H1 (cell line): ENCODE measurements at regions not wholly inside any gene's neighbourhood (a gene's known extent, or its start where the extent isn't known, plus 50 kb on each side); places are given as distances from the start of the nearest gene placed in this dataset.

Experiments used
- CTCF ChIA-PET: fragments of 300-600 bp; sonication (Branson Sonifier 250); formaldehyde crosslinking; loops from one replicate; lab custom pipeline; 2021; ENCODE audit not compliant: partially characterized antibody; lab: Charles Lee
- POLR2A ChIA-PET: fragments of 300-600 bp; sonication (Branson Sonifier 250); formaldehyde crosslinking; loops from one replicate; lab custom pipeline; 2021; ENCODE audit warnings: inconsistent platforms; ENCODE audit not compliant: partially characterized antibody; lab: Charles Lee
- DNase-seq, 2 experiments: peaks; one replicate each; pipeline versions ENCODE4 v3.0.0 to v3.0.0-alpha.2; 2010 to 2022; ENCODE audit warnings: low spot score in 2 of 2, low read depth in 1 of 2, mixed read lengths in 1 of 2
- FAIRE-seq: peaks from 2 replicates; lab custom pipeline; 2011; peaks lifted over from hg19 to GRCh38; lab: Jason Lieb, UNC
- H2AFZ ChIP-seq: 2 replicates; pipeline ENCODE4 v1.8.1; 2012; ENCODE audit warnings: low read length, inconsistent platforms
- H2AK5ac ChIP-seq: 2 replicates; pipeline ENCODE4 v1.6.1; 2013; ENCODE audit warnings: low read depth, low read length
- H2BK120ac ChIP-seq: replicated peaks from 2 replicates; pipeline ENCODE3; 2013; ENCODE audit warnings: low read depth, low read length, inconsistent platforms
- H2BK12ac ChIP-seq: 2 replicates; pipeline ENCODE4 v1.6.1; 2013; ENCODE audit warnings: low read depth, low read length
- H2BK15ac ChIP-seq: 2 replicates; pipeline ENCODE4 v1.6.1; 2013; ENCODE audit warnings: low read length
- H2BK20ac ChIP-seq: 2 replicates; pipeline ENCODE4 v1.6.1; 2013; ENCODE audit warnings: low read length
- H2BK5ac ChIP-seq: 2 replicates; pipeline ENCODE4 v1.6.1; 2013; ENCODE audit warnings: low read depth, low read length
- H3K14ac ChIP-seq: 2 replicates; pipeline ENCODE4 v1.6.1; 2013; ENCODE audit warnings: inconsistent platforms; ENCODE audit not compliant: insufficient read length
- H3K18ac ChIP-seq: 2 replicates; pipeline ENCODE4 v1.6.1; 2013; ENCODE audit warnings: low read length; ENCODE audit errors: extremely low read depth
- H3K23ac ChIP-seq: 2 replicates; pipeline ENCODE4 v1.6.1; 2013; ENCODE audit warnings: inconsistent platforms; ENCODE audit not compliant: insufficient read length
- H3K23me2 ChIP-seq: 2 replicates; pipeline ENCODE4 v1.6.1; 2013; ENCODE audit warnings: low read depth, low read length
- H3K27ac ChIP-seq: 2 replicates; pipeline ENCODE4 v1.6.1; 2011; ENCODE audit warnings: low read depth, low read length, inconsistent platforms
- H3K27me3 ChIP-seq, 4 experiments: replicated peaks in 1 of 4; 1 replicate in 1 of 4; 2 replicates in 3 of 4; pipeline versions ENCODE4 v1.6.1 to v1.8.1; 2011 to 2013; ENCODE audit warnings: low read length in 3 of 4, mild to moderate bottlenecking in 3 of 4, inconsistent platforms in 2 of 4, mixed read lengths in 2 of 4, moderate library complexity in 1 of 4; ENCODE audit not compliant: control insufficient read depth in 3 of 4, insufficient read depth in 3 of 4; ENCODE audit errors: extremely low read depth in 1 of 4
- H3K36me3 ChIP-seq, 4 experiments: 2 replicates each; pipeline versions ENCODE4 v1.6.1 to v1.8.1; 2011 to 2013; ENCODE audit warnings: mild to moderate bottlenecking in 4 of 4, low read length in 3 of 4, moderate library complexity in 2 of 4, control low read depth in 1 of 4, inconsistent platforms in 1 of 4; ENCODE audit not compliant: insufficient read depth in 4 of 4, control insufficient read depth in 2 of 4
- H3K4ac ChIP-seq: replicated peaks from 2 replicates; pipeline ENCODE3; 2013; ENCODE audit warnings: low read length, low read depth, mixed read lengths, inconsistent platforms; ENCODE audit not compliant: insufficient read length
- H3K4me1 ChIP-seq, 4 experiments: replicated peaks in 1 of 4; 1 replicate in 1 of 4; 2 replicates in 3 of 4; pipeline versions ENCODE4 v1.6.1 to v1.8.1; 2011 to 2013; ENCODE audit warnings: low read length in 3 of 4, inconsistent platforms in 2 of 4, mixed read lengths in 1 of 4; ENCODE audit not compliant: insufficient read depth in 4 of 4, control insufficient read depth in 3 of 4
- H3K4me2 ChIP-seq, 2 experiments: 2 replicates each; pipeline versions ENCODE4 v1.6.1 to v1.8.1; 2011 to 2013; ENCODE audit warnings: low read depth in 2 of 2, low read length in 2 of 2, control low read depth in 1 of 2, inconsistent platforms in 1 of 2, mild to moderate bottlenecking in 1 of 2; ENCODE audit not compliant: insufficient read depth in 1 of 2
- H3K4me3 ChIP-seq, 4 experiments: fragments of 200-600, 300-600 bp in 1 of 4; sonication (generic), shearing (Covaris generic), sonication (Bioruptor Twin) in 1 of 4; 2 replicates each; pipeline versions ENCODE4 v1.5.1 to v1.8.1; 2011 to 2016; ENCODE audit warnings: low read length in 4 of 4, low read depth in 3 of 4, control low read depth in 2 of 4, inconsistent platforms in 2 of 4, mild to moderate bottlenecking in 2 of 4, mixed read lengths in 1 of 4, moderate library complexity in 1 of 4; ENCODE audit not compliant: insufficient read depth in 2 of 4; ENCODE audit errors: extremely low read depth in 1 of 4
- H3K56ac ChIP-seq: replicated peaks from 2 replicates; pipeline ENCODE3; 2013; ENCODE audit warnings: low read depth, mild to moderate bottlenecking, mixed read lengths, low read length, inconsistent platforms; ENCODE audit not compliant: insufficient read length
- H3K79me1 ChIP-seq: 2 replicates; pipeline ENCODE4 v1.6.1; 2013; ENCODE audit warnings: low read depth, low read length, control low read depth
- H3K79me2 ChIP-seq, 2 experiments: 2 replicates each; pipeline versions ENCODE4 v1.6.1 to v1.8.1; 2012 to 2013; ENCODE audit warnings: low read length in 2 of 2, mild to moderate bottlenecking in 2 of 2, inconsistent platforms in 1 of 2; ENCODE audit not compliant: insufficient read depth in 2 of 2, control insufficient read depth in 1 of 2
- H3K9ac ChIP-seq, 4 experiments: replicated peaks in 1 of 4; 1 replicate in 1 of 4; 2 replicates in 3 of 4; pipeline versions ENCODE4 v1.6.1 to v1.8.1; 2011 to 2013; ENCODE audit warnings: low read depth in 3 of 4, low read length in 3 of 4, control low read depth in 2 of 4, mild to moderate bottlenecking in 2 of 4, moderate library complexity in 2 of 4, inconsistent platforms in 1 of 4; ENCODE audit errors: extremely low read depth in 1 of 4
- H3K9me3 ChIP-seq, 2 experiments: 2 replicates each; pipeline versions ENCODE4 v1.6.1 to v1.8.1; 2012 to 2013; ENCODE audit warnings: mild to moderate bottlenecking in 2 of 2, moderate library complexity in 2 of 2, control low read depth in 1 of 2, inconsistent platforms in 1 of 2, low read depth in 1 of 2, low read length in 1 of 2, mixed read lengths in 1 of 2; ENCODE audit not compliant: insufficient read depth in 2 of 2
- H4K20me1 ChIP-seq, 2 experiments: replicated peaks in 1 of 2; 2 replicates each; pipeline versions ENCODE3 to v1.8.1; 2011 to 2013; ENCODE audit warnings: inconsistent platforms in 2 of 2, low read length in 2 of 2, mild to moderate bottlenecking in 1 of 2; ENCODE audit not compliant: insufficient read depth in 2 of 2, control insufficient read depth in 1 of 2
- H4K5ac ChIP-seq: 2 replicates; pipeline ENCODE4 v1.6.1; 2013; ENCODE audit warnings: low read length, low read depth, mixed read lengths, inconsistent platforms; ENCODE audit not compliant: insufficient read length
- H4K8ac ChIP-seq: 2 replicates; pipeline ENCODE4 v1.8.0; 2013; ENCODE audit warnings: mild to moderate bottlenecking, moderate library complexity, low read length, inconsistent platforms; ENCODE audit not compliant: insufficient read depth; ENCODE audit errors: extremely low read depth
- H4K91ac ChIP-seq: replicated peaks from 2 replicates; pipeline ENCODE3; 2013; ENCODE audit warnings: low read length, mixed read lengths, inconsistent platforms; ENCODE audit not compliant: insufficient read length
- FOSL1 ChIP-seq: IDR thresholded peaks from 2 replicates; pipeline ENCODE4 v1.6.1; 2011; ENCODE audit warnings: mild to moderate bottlenecking, low read depth, low read length, moderate library complexity; ENCODE audit not compliant: insufficient read depth
- HDAC2 ChIP-seq, 2 experiments: fragments of 300-600 bp in 1 of 2; sonication (generic) in 1 of 2; IDR thresholded peaks; 2 replicates each; pipeline ENCODE4 v1.6.1; 2011 to 2012; ENCODE audit warnings: low read depth in 2 of 2, low read length in 2 of 2, mild to moderate bottlenecking in 2 of 2, moderate library complexity in 2 of 2, borderline replicate concordance in 1 of 2, inconsistent platforms in 1 of 2
- KDM1A ChIP-seq: fragments of 200-600, 300-600 bp; sonication (generic); IDR thresholded peaks from 2 replicates; pipeline ENCODE4 v1.7.1; 2016; ENCODE audit warnings: mild to moderate bottlenecking, low read length, borderline replicate concordance
- SUZ12 ChIP-seq: fragments of 200-600 bp; sonication (generic); IDR thresholded peaks from 2 replicates; pipeline ENCODE4 v1.6.1; 2012; ENCODE audit warnings: mild to moderate bottlenecking, inconsistent platforms, low read length, moderate library complexity, mixed read lengths
- WGBS, 2 experiments: shearing (Covaris generic) in 1 of 2; methylation state at CpG; one replicate each; pipeline versions ENCODE4 v1.1.6 to v1.1.7; 2013 to 2015; ENCODE audit warnings: low lambda C conversion rate in 2 of 2, mixed read lengths in 2 of 2, inconsistent platforms in 1 of 2, low coverage in 1 of 2, missing lambda C conversion rate in 1 of 2; ENCODE audit not compliant: insufficient replicate concordance in 2 of 2, insufficient coverage in 1 of 2, insufficient read length in 1 of 2; ENCODE audit errors: extremely low coverage in 1 of 2, missing lambda C conversion rate in 1 of 2; 5-methylcytosine and 5-hydroxymethylcytosine counted together
- TF ChIP-seq, protein P1 (sequence below): IDR thresholded peaks from 2 replicates; pipeline ENCODE4 v1.6.1; 2012; ENCODE audit warnings: low read length, inconsistent platforms
- TF ChIP-seq, protein P2 (sequence below): IDR thresholded peaks from 2 replicates; pipeline ENCODE4 v1.6.1; 2012; ENCODE audit warnings: inconsistent platforms

DNA sequence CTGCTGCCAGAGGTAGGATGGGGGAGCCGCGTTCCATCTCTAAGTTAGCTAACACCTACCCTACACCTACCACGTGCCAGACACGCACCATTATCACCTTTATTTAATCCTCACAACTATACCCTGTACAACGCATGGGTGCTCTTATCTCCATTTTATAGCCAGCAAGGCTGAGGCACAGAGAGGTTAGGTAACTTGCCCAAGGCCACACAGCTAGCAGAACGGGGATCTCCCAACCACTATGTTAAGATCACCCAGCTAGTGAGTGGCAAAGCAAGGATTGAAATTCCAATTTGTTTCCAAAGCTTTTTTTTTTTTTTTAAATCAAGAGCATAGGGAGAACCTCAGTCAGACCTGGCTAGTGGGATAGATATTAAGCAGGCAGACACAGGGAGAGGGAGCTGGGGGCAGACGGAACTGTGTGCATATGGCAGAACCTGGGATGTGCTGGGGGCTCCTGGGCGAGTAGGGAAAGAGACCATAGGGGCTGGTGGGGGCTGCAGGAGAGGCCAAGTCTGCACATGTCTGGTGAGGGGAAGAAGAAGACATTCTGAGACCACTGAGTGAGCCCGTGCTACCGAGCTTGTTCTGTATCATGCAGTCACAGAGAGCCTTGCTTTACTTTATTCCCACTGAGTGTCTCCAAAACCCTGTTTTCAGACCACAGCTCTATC, 196.3 kb upstream of the TPM1 start:
- Histone ChIP-seq H3K4me2 (no peak overlapping the region), H3K4ac (no peak overlapping the region), H3K18ac (no peak overlapping the region), H4K5ac (no peak overlapping the region), H3K9me3 (peaks cover 0 to 5% of the 10 kb centered on the region in 2 experiments; a peak in 1 of 4 replicates), H3K79me1 (no peaks in the 10 kb centered on the region), H3K27me3 (no peaks in the 10 kb centered on the region), H2BK15ac (no peak overlapping the region), H3K79me2 (no peaks in the 10 kb centered on the region), H3K56ac (no peak overlapping the region), H3K4me3 (no peak overlapping the region), H2AFZ (no peak overlapping the region), H3K27ac (no peak overlapping the region), H4K20me1 (no peaks in the 10 kb centered on the region), H2BK5ac (peak overlapping the region; percentile 19), H3K14ac (no peak overlapping the region), H3K4me1 (peaks cover 12 to 26% (median 22%) of the 10 kb centered on the region in 4 experiments), H4K8ac (no peak overlapping the region), H2BK12ac (no peak overlapping the region), H3K23ac (no peak overlapping the region), H3K36me3 (no peaks in the 10 kb centered on the region), H2BK20ac (no peak overlapping the region), H4K91ac (no peak overlapping the region), H2AK5ac (no peak overlapping the region), H3K9ac (no peak overlapping the region), H2BK120ac (no peak overlapping the region), H3K23me2 (no peaks in the 10 kb centered on the region)
- ChIA-PET CTCF (interaction anchor here (0.6 to 7.2 kb wide), 21 partner anchors 9 to 428 kb away, joined by 3 to 58 read pairs (median 3); no protein-coding TSS in a partner anchor), POLR2A (interaction anchor here (0.7 to 12.8 kb wide), 4 partner anchors 12 to 349 kb away, joined by 4 to 195 read pairs (median 4); partner anchors contain the start of gene TPM1)
- FAIRE-seq (no peak), DNase-seq (peak in 1 of 2 experiments; percentile 41)
- TF ChIP-seq, protein P1, sequence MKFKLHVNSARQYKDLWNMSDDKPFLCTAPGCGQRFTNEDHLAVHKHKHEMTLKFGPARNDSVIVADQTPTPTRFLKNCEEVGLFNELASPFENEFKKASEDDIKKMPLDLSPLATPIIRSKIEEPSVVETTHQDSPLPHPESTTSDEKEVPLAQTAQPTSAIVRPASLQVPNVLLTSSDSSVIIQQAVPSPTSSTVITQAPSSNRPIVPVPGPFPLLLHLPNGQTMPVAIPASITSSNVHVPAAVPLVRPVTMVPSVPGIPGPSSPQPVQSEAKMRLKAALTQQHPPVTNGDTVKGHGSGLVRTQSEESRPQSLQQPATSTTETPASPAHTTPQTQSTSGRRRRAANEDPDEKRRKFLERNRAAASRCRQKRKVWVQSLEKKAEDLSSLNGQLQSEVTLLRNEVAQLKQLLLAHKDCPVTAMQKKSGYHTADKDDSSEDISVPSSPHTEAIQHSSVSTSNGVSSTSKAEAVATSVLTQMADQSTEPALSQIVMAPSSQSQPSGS = no peak
- TF ChIP-seq HDAC2 (IDR thresholded peaks at IDR 0.05; ENCODE audit: borderline replicate concordance in 1 of 2, low read depth in 2 of 2, low read length in 2 of 2) (peak in 1 of 2 experiments; percentile 34; a peak in 1 of 4 replicates), SUZ12 (no peak), KDM1A (peak; percentile 90; the same call in 1 of the 2 replicates), FOSL1 (no peak)
- TF ChIP-seq, protein P2, sequence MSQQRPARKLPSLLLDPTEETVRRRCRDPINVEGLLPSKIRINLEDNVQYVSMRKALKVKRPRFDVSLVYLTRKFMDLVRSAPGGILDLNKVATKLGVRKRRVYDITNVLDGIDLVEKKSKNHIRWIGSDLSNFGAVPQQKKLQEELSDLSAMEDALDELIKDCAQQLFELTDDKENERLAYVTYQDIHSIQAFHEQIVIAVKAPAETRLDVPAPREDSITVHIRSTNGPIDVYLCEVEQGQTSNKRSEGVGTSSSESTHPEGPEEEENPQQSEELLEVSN = no peak
- WGBS, 2 experiments = 93% methylated on average over 10 of the region's 10 CpGs; no CpG with 5 or more reads in 1 of the 2 experiments
